HG03196 (cell line): ENCODE measurements at regions not wholly inside any gene's neighbourhood (a gene's known extent, or its start where the extent isn't known, plus 50 kb on each side); places are given as distances from the start of the nearest gene placed in this dataset.

Source experiments
- ATAC-seq: cut with Tn5 transposase; IDR thresholded peaks from one replicate; pipeline ENCODE4 v1.9.1; 2021; ENCODE audit not compliant: unreplicated experiment

DNA sequence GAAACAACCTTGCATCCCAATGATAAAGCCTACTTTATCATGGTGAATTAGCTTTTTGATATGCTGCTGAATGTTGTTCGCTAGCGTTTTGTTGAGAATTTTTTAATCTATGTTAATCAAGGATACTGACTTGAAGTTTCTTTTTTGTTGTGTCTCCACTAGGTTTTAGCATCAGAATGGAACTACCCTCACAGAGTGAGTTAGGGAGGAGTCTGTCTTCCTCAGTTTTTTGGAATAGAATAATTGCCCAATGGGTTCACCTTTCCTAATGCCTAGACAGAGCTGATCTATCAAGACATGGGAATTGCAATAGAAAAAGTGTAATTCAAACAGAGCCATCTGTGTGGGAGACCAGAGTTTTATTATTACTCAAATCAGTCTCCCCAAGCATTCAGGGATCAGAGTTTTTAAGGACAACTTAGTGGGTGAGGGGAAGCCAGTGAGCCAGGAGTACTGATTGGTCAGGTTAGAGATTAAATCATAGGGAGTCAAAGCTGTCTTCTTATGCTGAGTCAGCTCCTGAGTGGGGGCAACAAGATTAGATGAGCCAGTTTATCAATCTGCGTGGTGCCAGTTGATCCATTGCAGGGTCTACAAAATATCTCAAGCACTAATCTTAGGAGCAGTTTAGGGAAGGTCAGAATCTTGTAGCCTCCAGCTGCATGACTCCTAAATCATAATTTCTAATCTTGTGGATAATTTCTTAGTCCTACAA is 237.4 kb upstream of the PPP2R3A start:
- no peak for ATAC-seq

DNA sequence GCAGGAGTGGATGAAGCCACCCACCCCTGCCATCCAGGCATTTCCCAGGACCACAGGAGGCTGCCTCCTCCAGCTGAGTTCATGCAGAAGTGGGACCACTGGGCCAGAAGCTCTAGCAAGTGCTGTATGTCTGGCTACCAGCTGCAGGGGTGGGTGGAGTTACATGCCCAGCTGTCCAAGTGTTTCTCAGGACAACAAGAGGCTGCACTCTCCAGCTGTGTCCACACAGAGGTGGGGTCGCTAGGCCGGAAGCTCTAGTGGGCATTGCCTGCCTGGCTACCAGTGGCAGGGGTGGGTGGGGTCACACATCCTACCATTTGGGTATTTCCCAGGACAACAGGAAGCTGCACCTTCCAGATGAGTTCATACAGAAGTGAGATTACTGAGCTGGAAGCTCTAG is 234.0 kb upstream of the PPP2R3A start:
- ATAC-seq: no peak

DNA sequence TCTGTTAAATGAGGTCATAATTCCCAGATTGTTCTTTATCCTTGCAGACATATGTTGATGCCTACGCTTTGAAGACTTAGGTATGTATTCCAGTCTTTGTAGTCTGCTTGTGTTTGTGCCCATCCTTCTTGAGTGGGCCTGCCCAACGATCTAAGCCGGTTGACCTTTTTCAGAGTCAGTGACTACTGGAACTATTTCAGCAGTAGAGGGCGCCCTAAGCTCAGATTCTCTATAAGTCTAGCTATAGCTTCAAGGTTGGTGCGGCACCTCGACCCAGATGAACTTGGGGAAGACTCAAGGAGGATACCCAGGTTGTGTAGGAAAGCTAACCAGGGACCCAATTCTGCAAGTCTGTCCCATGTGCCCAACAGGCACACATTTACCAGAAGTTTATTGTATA is 228.8 kb upstream of the PPP2R3A start:
- no peak for ATAC-seq

DNA sequence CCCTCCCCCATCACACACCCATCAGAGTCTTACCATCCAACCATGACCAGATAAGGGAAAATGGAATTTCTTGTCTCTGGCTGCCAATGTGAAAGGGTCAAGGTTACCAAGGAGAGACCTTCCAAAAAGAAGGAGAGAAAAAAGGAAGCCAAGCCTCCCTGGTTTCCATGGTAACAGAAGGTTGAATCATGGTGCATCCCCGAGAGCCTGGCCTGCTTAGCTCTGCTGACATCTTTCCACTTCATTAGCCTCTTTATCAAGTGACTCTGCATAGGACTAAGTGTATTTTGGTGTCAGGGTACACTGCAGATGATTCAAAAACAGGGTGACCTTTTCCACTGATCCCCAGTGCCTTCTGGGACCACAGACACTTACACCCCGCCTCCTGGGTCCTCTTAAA is 225.7 kb upstream of the PPP2R3A start:
- no peak for ATAC-seq

DNA sequence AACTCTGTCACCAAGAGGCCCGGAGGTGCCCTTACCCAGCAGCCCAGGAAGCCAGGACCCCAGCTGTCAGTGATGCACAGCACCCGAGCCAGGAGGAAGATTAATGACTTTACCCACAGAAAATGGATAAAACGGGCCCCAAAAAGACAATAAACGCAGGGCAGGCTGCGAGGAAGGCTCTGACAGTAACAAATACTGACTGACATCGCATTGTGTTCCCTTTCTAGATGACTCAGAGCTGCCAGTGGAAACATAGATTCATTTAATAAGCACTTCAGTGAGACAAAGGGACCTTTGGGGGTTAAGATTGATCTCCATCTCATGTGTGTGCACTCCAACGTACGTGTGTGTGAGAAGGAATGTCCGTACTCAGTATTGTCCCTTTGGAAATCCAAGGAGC is 225.3 kb upstream of the PPP2R3A start:
- ATAC-seq: no peak

DNA sequence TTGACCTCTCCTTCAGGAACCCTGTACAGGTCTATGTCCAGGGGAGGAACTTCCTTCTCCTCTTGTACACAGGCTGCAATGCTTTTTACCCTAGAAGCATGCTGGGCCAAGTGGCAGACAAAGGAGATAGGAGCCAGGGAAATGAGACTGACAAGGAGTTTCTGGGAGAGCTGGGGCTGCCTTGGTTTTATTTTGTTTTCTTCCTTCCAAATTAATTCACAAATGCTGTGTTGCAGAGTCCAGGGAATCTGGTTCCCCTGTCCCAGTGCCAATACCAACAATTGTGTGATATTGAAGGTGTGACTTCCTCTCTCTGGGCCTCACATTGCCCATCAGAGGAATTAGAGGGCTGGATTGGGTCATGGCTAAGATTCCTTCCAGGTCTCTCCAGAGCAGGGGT is 224.8 kb upstream of the PPP2R3A start:
- ATAC-seq: no peak

DNA sequence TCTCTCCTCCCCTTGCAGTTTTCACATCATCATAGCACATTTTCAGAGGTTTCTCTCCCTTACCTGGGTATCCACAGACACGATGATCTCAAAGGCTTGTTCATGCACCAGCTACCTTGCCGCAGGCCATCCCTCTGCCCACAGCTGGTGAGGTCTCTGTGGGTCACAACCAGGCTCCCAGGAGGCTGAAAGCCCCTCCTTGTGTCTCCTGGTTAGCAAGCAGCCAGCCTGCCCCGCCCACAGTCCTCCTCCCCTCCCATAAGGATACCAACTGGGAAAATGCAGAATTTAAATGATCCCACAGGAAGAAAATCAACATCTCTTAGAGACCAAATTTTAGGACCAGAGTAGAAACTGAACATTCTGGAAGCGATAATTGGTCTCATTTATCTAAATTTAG is 213.5 kb upstream of the PPP2R3A start:
- ATAC-seq: no peak

DNA sequence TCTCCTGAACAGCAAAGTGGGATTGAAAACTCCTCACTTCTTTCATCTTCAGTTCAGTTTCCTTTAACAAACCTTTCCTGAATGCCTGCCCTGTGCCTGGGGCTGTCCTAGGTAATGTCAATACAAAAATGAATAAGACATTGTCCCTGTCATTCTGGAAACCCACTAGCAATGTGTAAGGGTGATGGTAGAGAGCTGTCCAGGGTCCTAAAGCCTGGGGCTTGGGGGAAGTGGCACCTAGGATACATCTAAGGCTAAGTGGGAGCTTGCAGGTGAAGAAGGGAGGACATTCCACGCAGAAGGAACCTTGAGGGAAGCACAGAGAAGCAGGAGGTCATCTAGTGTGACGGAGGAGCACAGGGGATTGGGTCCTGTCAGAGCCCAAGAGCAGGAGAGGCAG is 212.7 kb upstream of the PPP2R3A start:
- no peak for ATAC-seq

DNA sequence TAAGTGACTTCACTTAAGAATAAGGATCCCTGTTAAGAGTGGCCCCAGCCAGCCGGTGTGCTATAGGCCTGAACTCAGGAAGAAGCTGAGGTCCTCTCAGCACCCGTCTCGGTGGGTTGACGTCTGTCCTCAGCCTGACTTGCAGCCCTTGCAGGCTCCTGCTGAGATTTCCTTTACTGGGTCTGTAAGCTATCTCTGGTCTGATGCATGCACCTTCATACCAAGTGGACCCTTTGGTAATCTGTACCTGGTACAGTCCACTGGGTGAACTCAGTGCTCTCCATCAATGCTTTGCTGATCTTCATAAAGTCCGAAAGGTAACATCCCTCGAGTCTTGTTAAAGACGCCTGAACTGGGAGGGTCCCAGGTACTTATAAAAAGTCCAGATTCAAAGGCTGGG is 212.0 kb upstream of the PPP2R3A start:
- ATAC-seq: no peak

DNA sequence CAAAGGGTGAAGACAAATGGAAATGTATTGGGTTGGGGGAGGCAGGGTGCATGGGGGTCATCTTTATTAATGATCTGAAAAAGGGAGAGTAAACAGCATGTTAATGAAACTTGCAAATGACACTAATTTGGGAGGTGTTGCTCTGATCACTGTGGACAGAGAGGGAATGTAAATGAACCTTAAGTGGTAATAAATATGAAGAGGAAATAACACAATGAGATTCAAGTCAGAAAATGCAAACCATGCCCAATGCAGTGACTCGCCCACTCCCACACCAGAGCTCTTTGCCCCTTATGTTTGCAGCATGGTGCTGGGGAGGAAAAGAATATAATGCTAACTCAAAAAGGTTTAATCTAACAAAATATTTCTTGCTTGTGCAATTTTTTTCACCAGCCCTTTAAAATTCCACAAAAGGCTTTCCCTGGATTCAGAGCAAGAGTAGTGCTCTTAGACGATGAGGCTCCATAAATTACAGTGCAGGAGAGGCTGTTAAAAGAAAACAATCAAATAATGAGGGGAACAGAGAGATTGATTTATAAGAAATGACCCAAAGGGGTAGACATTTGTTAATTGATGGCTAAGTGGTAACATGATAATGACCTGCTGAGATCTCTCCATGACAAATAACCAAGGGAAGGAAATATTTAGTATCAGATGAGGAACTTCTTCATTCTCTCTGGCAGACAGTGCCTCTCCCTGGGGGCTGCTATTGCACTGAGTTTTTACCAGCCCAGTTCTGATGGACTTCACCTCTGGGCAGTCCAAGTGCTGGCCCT is 210.0 kb upstream of the PPP2R3A start:
- no peak for ATAC-seq

DNA sequence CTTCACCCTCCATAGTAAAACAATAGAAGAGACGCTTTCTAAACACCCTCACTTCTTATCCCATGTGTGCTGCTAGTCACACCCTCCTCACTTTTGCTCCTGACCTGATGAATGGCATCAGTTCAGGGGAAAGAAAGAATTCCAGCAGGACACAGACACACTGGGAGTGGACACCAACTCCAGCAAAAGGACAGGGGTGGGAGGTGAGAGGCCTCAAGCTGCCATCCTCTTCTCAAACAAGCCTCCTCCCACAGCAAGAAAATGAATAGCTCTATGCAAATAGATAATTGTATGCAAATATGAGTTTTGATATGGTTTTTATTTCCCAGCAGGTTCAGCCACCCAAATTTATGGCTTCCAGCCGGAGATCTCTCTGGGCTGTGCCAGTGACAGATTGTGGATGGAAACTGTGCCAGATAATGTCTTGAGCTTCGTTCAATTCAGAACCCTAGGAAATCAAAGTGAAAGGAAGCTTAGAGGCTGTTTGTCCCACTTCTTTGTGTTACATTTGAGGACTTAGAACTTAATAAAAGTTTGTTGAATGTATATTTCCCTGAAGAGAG is 209.3 kb upstream of the PPP2R3A start:
- ATAC-seq: no peak

DNA sequence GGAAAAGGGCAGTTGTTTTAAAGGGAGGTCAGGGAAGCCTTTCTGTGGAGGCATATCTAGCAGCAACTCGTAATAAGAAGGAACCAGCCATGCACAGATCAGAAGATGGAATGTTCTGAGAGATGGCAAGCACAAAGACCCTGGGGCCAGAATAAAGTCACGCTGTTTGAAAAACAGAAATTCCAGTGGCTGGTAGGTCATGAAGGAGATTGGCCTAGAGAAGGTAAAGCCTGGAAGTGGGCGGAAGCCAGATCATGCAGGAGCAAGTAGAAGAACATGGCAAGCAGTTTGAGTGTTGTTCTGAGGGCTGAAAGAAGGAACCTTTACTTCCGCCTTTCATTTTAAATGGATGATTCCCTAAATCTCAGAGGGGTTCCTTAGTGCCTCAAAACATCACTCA is 208.1 kb upstream of the PPP2R3A start:
- ATAC-seq: no peak

DNA sequence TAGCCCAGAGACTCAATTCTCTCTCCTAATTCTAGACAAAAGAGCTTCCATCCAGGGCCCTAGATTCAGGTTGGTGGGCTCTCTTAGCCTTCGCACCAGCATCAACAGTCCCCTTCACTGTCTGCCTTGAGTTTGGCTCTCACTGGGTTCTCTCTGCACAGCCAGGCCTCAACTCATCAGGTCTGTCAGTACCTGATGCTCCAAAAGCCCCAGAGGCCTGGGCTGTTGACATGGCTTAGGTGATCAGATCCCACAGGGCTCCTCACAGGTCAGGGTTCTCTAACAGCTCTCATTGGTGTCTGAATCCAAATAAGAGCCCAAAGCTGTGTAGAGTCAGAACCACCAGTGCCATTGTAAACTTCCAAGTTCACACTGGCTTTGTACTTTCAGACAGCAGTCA is 206.6 kb upstream of the PPP2R3A start:
- ATAC-seq: no peak

DNA sequence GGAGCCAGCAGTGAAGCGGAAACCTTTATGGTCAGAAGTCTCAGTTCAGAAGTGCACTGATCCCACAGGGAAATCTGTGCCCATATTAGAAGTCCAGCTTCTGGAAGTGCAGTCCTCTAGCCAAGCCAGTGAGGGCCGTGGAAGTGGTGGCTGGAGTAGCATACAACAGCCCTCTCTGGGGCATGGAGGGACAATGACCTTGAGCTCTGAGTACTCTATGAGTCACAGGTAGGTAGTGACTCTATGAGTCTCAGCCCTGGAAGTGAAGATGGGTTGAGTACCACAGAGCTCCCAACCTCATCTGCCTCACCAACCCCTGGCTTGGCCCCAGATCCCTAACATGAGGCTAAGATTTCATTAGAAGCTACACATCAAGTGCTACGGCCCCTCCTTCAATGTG is 205.9 kb upstream of the PPP2R3A start:
- ATAC-seq: no peak

DNA sequence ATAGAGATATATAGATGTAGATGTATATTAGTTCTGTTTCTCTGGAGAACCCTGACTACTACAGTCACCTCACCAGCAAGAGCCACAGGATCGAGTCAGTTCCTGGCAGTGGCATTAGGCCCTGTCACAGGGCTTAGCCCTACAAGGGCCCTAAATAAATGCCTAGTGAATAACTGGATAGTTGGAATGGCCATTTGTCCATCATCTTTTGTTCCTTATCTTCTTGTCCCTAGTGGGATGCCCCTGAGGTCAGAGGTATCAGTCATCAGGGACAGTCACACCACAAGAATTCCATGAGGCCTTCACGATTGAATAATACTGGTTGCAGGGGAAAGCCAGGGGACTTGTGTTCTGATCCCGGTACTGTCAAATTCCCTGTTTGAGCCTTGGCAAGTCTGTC is 204.9 kb upstream of the PPP2R3A start:
- no peak for ATAC-seq

DNA sequence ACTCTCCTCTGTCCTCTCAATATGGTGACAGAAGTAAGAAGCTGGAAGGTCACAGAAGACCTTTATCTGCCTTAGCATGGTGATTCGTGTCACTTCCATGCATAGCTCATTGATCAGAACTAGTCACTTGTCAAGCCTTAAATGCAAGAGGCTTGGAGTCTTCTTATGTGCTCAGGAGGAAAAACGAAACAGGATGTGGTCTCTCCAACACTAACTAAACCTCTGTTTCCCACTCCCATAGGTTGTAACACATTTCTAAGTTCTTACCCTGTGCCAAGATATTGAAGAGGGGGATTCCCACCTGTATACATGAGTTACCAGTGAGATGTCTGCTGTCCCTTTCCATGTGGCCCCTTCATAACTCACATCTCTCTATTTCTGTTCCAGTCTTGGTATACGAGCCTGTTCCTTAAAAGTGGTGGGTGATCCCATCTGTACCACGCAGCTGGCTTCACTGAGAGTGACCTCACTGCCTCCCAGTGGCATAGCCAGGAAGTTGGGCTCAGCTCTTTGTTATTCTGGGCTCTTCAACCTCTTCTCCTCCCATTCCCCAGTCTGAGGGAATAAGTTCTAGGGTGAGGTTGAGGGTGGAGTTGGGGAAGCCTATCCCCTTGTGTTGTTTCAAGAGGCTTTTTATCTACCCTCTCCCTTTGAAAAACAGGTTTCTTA is 203.2 kb upstream of the PPP2R3A start:
- no peak for ATAC-seq

DNA sequence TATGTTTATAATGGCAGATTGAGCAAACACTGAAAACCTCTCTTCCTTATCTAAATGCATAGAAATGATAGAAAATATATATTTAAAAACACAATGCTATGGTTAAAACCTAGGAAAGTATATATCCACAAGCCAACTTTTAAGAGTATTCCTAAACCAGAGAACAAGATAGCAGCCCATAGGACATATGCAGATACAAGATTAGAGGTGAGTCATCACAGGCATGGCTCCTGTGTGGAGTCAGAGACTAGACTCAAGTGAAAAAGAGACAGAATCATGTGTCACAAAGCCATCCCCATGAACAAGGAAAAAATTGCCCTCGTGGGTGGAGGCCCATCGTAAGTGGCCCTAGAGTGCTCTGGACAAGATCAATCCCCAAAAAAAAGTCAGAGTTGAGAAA is 199.4 kb upstream of the PPP2R3A start:
- ATAC-seq: no peak

DNA sequence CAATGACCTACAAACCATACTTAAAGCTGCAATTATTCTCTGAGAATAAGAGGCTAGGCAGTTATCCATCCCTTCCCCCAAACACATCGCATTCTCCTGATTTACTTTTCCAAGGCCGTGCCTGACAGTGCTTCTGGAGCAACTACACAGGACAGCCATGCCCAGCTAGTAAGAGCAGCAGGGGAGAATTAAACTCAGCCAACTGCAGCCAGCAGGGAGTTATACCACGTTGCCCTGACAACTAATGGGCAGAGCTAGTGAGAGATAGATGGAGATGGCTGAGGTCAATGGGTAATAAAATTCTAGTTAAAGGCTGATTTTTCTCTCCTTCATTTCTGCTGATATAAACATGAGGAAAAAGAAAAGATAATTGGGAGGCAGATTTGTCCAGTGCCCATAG is 193.8 kb upstream of the PPP2R3A start:
- ATAC-seq: no peak

DNA sequence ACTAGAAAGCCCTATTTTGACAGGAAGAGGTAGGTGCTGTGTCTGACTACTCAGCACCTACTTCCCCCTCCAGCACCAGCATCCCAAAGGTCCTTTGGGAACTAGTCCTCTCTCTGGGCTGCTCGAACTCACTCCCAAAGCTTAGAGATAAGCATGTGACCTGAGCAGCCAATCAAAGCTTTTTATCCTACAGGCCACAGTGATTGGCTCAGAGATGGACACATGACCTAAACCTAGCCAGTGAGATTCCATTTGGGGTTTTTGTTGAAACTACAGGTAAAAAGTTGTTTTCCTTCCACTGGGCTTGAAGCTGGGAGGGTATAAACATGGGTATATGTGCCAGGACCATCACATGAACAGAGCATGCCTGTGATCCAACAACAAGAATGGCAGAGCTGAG is 186.5 kb upstream of the PPP2R3A start:
- no peak for ATAC-seq

DNA sequence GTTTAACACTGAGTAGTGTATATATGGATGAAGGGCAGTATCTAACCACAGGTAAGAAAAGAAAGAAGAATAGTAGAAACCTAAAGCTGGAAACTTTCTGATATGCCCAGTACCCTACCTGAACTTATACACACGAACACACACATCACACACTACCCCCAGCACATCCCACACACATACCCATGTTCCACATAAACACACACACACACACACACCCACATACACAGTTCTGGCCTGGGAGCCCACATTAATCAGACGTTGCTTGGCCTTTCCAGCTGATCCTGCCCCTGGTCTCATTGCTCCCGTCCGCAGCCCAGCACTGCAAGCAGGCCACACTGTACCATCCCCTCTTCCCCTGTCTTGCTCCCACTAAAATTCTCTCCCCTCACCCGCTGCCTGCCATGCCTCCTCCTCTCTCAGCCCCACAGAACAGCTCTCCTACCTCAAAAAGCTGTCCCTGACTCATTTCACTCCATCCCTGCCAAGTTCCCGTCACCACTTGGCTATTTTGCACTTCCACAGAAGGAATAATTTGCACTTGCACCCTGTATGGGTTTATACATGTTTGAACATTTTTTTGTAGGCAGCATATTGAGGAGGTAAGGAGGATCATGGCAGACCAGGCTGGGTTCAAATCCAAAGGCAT is 185.8 kb upstream of the PPP2R3A start:
- ATAC-seq: no peak

DNA sequence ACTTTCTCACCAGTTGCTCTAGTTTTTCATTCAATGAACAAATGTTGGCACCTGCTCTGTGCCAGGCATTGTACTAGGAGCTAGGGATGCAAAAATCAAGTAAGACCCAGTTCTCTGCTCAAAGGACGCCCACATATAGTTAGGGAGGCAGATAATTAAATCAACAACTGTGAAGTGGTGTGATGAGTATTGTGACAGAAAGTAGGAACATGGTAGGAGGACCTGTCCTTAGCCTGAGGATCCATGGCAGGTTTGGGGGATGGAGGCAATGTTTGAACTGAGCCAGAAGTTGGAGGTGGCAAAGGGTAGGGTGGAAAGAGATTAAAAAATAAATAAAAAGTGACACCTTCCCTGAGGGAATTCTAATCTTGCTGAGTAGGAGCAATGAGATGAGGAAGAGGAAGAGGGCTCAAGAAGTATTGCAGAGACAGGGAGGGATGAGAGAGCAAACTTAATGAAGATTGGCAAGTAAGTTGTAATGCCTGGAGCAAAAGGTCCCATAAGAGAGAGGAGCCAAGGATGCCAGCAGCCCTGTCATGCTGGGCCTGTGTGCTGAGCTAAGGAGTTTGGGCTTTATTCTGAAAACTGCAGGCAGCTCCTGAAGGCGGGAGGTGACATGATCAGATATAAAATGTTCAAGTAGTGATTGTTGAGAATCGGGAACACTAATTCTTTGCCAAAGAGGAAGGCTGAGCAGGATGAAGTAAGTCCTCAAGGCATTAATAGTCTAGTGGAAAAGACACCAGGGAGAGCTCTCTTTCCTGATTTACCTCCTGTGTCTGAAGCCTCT is 184.3 kb upstream of the PPP2R3A start:
- no peak for ATAC-seq
